GM12865 (cell line): ENCODE measurements at regions not wholly inside any gene's neighbourhood (a gene's known extent, or its start where the extent isn't known, plus 50 kb on each side); places are given as distances from the start of the nearest gene placed in this dataset.

Source experiments
- DNase-seq: peaks from one replicate; pipeline ENCODE4 v3.0.0; 2010; ENCODE audit warnings: low read depth
- H3K4me3 ChIP-seq: 2 replicates; pipeline ENCODE4 v1.5.1; 2011; ENCODE audit warnings: mild to moderate bottlenecking, low read depth, low read length, control low read depth
- CTCF ChIP-seq: IDR thresholded peaks from 2 replicates; pipeline ENCODE4 v1.5.1; 2011; ENCODE audit warnings: low read length, control low read depth, low read depth, inconsistent platforms; ENCODE audit not compliant: insufficient read depth; ENCODE audit errors: missing control alignments

GRCh38 chr6:40011844-40012243, 77.6 kb upstream of the MOCS1 start:
- H3K4me3 ChIP-seq: no peak overlapping the region
- no peak for DNase-seq
- TF ChIP-seq CTCF: no peak

DNA sequence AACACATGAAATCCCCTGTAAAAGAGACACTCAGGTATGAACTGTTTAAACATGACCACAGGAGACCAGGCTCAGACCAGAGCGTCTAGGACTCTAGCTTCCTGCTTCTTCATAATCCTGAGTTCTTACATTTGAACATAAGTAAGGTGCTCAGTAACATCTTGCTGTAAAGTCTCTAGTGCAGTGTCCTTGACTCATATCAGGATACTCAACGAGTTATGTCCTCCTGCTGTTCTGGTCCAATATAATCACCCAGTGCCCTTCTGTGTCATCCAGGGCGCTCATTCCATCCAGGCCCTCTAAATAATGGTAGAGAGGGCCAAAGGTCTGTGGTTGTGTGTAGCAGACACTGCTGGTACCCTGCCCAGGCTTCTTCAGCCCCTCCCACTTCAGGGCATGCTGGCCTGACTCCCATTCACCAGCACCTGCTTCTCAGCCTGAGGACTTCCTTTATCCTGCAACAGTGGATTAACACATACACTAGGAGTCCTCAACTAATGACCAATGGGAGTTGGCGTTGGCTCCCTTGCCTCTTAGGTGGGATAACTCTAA, 66.8 kb upstream of the MOCS1 start:
- DNase-seq: no peak
- H3K4me3 ChIP-seq: no peak overlapping the region
- no peak for TF ChIP-seq CTCF

DNA sequence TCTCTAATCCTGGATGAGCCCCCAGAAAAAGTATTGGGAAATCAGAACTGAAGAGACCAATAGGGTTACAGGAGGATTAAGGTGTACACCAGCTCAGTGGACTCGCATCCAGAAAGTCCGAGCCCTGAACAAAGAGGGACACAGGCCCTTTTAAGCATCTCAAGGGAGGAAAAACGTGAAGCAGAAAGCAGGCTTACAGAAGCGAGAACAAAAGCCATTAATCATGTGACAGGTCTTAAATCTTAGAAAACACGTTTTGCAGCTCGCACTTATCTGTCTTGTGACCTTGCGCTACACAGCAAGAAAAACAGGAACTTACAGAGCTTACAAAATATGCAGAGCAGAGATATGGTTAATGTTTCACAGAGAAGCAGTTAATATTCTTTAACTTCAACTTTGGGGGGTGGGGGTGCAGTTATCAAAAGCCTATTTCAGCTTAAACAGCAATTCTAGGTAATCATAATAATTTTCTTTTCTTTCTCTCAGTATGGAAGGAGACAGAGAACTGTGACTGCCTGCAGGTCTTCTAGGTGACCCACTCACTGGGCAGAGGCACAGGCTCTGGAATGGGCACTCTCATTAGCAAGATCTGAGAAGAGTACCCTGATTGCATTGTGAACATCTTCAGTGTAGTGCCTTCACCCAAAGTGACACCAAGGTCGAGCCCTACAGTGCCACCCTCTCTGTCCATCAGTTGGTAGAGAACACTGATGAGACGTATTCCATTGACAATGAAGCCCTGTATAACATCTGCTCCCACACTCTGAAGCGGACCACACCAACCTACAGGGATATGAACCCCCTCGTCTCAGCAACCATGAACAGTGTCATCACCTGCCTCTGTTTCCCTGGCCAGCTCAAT, 65.0 kb upstream of the MOCS1 start:
- H3K4me3 ChIP-seq: no peak overlapping the region
- TF ChIP-seq CTCF: no peak
- no peak for DNase-seq

GRCh38 chr6:39998126-39998525, 63.9 kb upstream of the MOCS1 start:
- H3K4me3 ChIP-seq: no peak overlapping the region
- no peak for DNase-seq
- TF ChIP-seq CTCF: no peak

GRCh38 chr6:39997101-39997635, 62.9 kb upstream of the MOCS1 start:
- TF ChIP-seq CTCF: no peak
- DNase-seq: no peak

DNA sequence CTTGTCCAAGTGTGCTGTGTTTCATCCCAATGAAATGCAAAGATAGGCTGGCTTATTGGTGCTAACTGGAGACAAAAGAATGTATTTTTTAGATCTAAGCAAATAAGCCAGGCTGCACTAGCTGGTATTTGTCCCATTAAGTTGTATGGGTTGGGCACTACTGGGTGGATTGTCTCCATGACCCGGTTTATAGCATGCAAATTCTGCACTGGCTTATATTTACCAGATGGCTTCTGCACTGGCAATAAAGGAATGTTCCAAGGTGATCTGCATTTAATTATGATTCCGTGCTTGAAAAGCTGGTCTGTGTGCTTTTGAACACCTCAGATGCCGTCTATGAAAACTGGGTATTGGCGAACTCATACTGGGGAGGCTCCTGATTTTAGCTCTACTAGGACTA, 61.4 kb upstream of the MOCS1 start:
- no peak overlapping the region for H3K4me3 ChIP-seq
- no peak for DNase-seq

More at GRCh38 chr6:39997101-39997635, 62.9 kb upstream of the MOCS1 start:
- H3K4me3 ChIP-seq: no peak overlapping the region

More for the DNA sequence above, 61.4 kb upstream of the MOCS1 start:
- no peak for TF ChIP-seq CTCF
